SK-N-MC (cell line): ENCODE measurements at regions not wholly inside any gene's neighbourhood (a gene's known extent, or its start where the extent isn't known, plus 50 kb on each side); places are given as distances from the start of the nearest gene placed in this dataset.

Source experiments
- DNase-seq: peaks from one replicate; pipeline ENCODE4 v3.0.0-alpha.2; 2011; ENCODE audit warnings: low read depth, low spot score
- H3K27ac ChIP-seq: fragments of 200-600 bp; sonication (generic); 2 replicates; pipeline ENCODE4 v1.5.1; 2016; ENCODE audit warnings: mixed run types
- H3K36me3 ChIP-seq: fragments of 200-600 bp; sonication (generic); 2 replicates; pipeline ENCODE4 v1.6.1; 2017; ENCODE audit warnings: antibody characterized with exemption, low read length, mixed read lengths; ENCODE audit not compliant: insufficient read depth
- H3K4me3 ChIP-seq: fragments of 200-600 bp; sonication (generic); 2 replicates; pipeline ENCODE4 v1.5.1; 2016
- H3K9ac ChIP-seq: fragments of 200-600 bp; sonication (generic); 2 replicates; pipeline ENCODE4 v1.8.0; 2017; ENCODE audit warnings: mixed run types, mixed read lengths; ENCODE audit not compliant: insufficient read length
- H3K9me3 ChIP-seq: fragments of 200-600 bp; sonication (generic); 2 replicates; pipeline ENCODE4 v1.6.1; 2017; ENCODE audit warnings: low read depth, mild to moderate bottlenecking, antibody characterized with exemption, low read length, moderate library complexity, mixed read lengths
- EZH2 ChIP-seq: fragments of 200-600 bp; sonication (generic); IDR thresholded peaks from one replicate; pipeline ENCODE4 v1.6.1; 2017; ENCODE audit warnings: antibody characterized with exemption
- FOXP2 ChIP-seq: optimal IDR thresholded peaks from 2 replicates; pipeline ENCODE3; 2011; ENCODE audit warnings: mild to moderate bottlenecking, moderate library complexity; ENCODE audit not compliant: insufficient read depth; ENCODE audit errors: extremely low read length, control extremely low read depth
- POLR2AphosphoS5 ChIP-seq: IDR thresholded peaks from 2 replicates; pipeline ENCODE4 v1.6.1; 2012; ENCODE audit warnings: mild to moderate bottlenecking, low read depth, low read length, borderline replicate concordance

GRCh38 chr2:195411219-195411687 is 245.8 kb upstream of the SLC39A10 start:
- no peak for TF ChIP-seq FOXP2
- H3K27ac ChIP-seq: no peak overlapping the region
- no peak overlapping the region for H3K9ac ChIP-seq
- DNase-seq: no peak
- no peak overlapping the region for H3K4me3 ChIP-seq
- H3K36me3 ChIP-seq: no peaks in the 10 kb centered on the region
- H3K9me3 ChIP-seq: no peaks in the 10 kb centered on the region

GRCh38 chr2:195410074-195410671 is 246.9 kb upstream of the SLC39A10 start:
- no peak overlapping the region for H3K4me3 ChIP-seq
- no peak for DNase-seq
- H3K9me3 ChIP-seq: no peaks in the 10 kb centered on the region
- TF ChIP-seq FOXP2 (no peak), POLR2AphosphoS5 (no peak), EZH2 (no peak)
- H3K9ac ChIP-seq: no peak overlapping the region
- no peaks in the 10 kb centered on the region for H3K36me3 ChIP-seq
- no peak overlapping the region for H3K27ac ChIP-seq

GRCh38 chr2:195408811-195409210 is 248.2 kb upstream of the SLC39A10 start:
- no peaks in the 10 kb centered on the region for H3K9me3 ChIP-seq
- TF ChIP-seq EZH2 (no peak), POLR2AphosphoS5 (no peak), FOXP2 (no peak)
- no peak overlapping the region for H3K9ac ChIP-seq
- no peak overlapping the region for H3K27ac ChIP-seq
- no peak for DNase-seq
- no peak overlapping the region for H3K4me3 ChIP-seq
- no peaks in the 10 kb centered on the region for H3K36me3 ChIP-seq

DNA sequence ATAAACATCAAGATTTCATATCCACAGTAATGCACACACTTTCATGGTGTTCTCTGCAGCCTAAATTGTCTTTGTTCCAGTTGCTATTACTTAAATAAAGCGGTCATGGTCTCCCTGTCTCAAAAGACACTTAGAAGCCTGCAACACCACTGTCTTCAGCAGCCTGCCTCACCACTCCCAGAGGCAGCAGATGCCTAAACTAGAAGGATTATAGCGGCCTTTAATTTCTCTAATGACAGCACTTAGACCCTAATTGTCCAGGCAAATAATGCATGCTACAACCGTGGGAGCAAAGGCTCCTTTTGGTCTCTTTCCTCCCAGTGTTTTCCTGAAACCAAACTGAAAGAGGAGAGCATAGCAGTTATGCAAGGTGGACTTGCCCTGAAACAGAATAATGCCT is 248.8 kb upstream of the SLC39A10 start:
- Histone ChIP-seq H3K9me3 (no peaks in the 10 kb centered on the region), H3K36me3 (no peaks in the 10 kb centered on the region), H3K4me3 (no peak overlapping the region), H3K9ac (no peak overlapping the region), H3K27ac (no peak overlapping the region)
- TF ChIP-seq POLR2AphosphoS5 (no peak), EZH2 (no peak), FOXP2 (no peak)
- DNase-seq: no peak

DNA sequence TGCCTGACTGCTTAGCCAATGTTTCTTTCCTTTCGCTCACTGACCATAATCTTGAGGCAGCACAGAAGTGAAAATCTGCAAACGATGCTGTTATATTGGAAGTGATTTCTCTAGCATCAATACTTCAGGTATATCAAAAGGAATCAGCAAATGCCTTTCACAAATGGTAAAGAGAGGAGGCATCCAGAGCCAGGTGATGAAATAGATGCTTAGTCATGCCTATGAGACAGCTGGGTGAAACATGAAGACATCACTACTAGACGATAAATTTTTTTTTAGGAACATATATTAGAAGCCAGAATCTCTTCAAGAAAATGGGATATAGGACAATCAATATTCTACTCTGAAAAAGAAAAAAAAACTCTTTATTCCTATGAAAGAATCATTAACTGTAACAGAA is 249.2 kb upstream of the SLC39A10 start:
- H3K36me3 ChIP-seq: no peaks in the 10 kb centered on the region
- no peaks in the 10 kb centered on the region for H3K9me3 ChIP-seq
- no peak overlapping the region for H3K4me3 ChIP-seq
- DNase-seq: no peak
- no peak overlapping the region for H3K27ac ChIP-seq
- no peak overlapping the region for H3K9ac ChIP-seq
- no peak for TF ChIP-seq POLR2AphosphoS5
- TF ChIP-seq EZH2: no peak
- no peak for TF ChIP-seq FOXP2

- TF ChIP-seq FOXP2 (no peak), POLR2AphosphoS5 (no peak), EZH2 (no peak)
- no peaks in the 10 kb centered on the region for H3K36me3 ChIP-seq
- no peak overlapping the region for H3K27ac ChIP-seq
- no peaks in the 10 kb centered on the region for H3K9me3 ChIP-seq
- no peak for DNase-seq
- no peak overlapping the region for H3K9ac ChIP-seq
- H3K4me3 ChIP-seq: no peak overlapping the region
Observed at GRCh38 chr2:195406886-195407603, 250.0 kb upstream of the SLC39A10 start.

DNA sequence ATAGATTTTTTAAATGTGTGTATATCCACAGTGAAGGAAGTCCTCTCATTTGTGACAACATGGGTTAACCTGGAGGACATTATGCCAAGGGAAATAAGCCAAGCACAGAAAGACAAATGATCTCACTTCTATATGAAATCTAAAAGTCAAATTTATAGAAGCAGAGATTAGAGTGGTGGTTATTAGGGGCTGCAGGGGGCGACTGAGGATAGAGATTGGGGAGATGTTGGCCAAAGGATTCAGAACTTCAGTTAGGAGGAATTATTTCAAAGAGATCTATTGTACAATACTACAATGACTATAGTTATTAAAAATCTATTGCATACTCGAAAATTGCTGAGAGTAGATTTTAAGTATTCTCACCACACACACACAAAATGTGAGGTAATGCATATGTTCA is 252.4 kb upstream of the SLC39A10 start:
- Histone ChIP-seq H3K36me3 (no peaks in the 10 kb centered on the region), H3K4me3 (no peak overlapping the region), H3K9ac (no peak overlapping the region), H3K9me3 (no peaks in the 10 kb centered on the region), H3K27ac (no peak overlapping the region)
- no peak for DNase-seq
- TF ChIP-seq EZH2 (no peak), POLR2AphosphoS5 (no peak), FOXP2 (no peak)

GRCh38 chr2:195396479-195396878 is 260.5 kb upstream of the SLC39A10 start:
- TF ChIP-seq POLR2AphosphoS5: no peak
- no peak for TF ChIP-seq FOXP2
- no peak for TF ChIP-seq EZH2
- Histone ChIP-seq H3K9me3 (no peaks in the 10 kb centered on the region), H3K4me3 (no peak overlapping the region), H3K27ac (no peak overlapping the region), H3K9ac (no peak overlapping the region), H3K36me3 (no peaks in the 10 kb centered on the region)
- DNase-seq: no peak
